GM23248 (cell line): ENCODE measurements at regions not wholly inside any gene's neighbourhood (a gene's known extent, or its start where the extent isn't known, plus 50 kb on each side); places are given as distances from the start of the nearest gene placed in this dataset.
A peak's percentile ranks its signal among the peaks of the same experiment; 100 is the strongest.

Experiments
- DNase-seq: peaks from one replicate; pipeline ENCODE4 v3.0.0-alpha.2; 2015
- H2AFZ ChIP-seq: fragments of 200-600 bp; sonication (generic); 2 replicates; pipeline ENCODE4 v1.6.1; 2016; ENCODE audit warnings: antibody characterized with exemption
- H3F3A ChIP-seq: fragments of 200-600 bp; sonication (generic); 2 replicates; pipeline ENCODE4 v1.6.1; 2016; ENCODE audit warnings: mild to moderate bottlenecking, antibody characterized with exemption, mixed run types; ENCODE audit not compliant: insufficient read depth
- H3K27ac ChIP-seq: fragments of 200-600 bp; sonication (generic); 2 replicates; pipeline ENCODE4 v1.5.1; 2016; ENCODE audit warnings: mild to moderate bottlenecking
- H3K27me3 ChIP-seq: fragments of 200-600 bp; sonication (generic); replicated peaks from 2 replicates; pipeline ENCODE4 v1.6.1; 2016; ENCODE audit warnings: mild to moderate bottlenecking; ENCODE audit not compliant: insufficient read depth
- H3K36me3 ChIP-seq: fragments of 200-600 bp; sonication (generic); 2 replicates; pipeline ENCODE4 v1.6.1; 2016; ENCODE audit warnings: low read depth, mild to moderate bottlenecking
- H3K4me1 ChIP-seq: fragments of 200-600 bp; sonication (generic); 2 replicates; pipeline ENCODE4 v1.6.1; 2016; ENCODE audit warnings: mild to moderate bottlenecking; ENCODE audit not compliant: insufficient read depth
- H3K4me2 ChIP-seq: fragments of 200-600 bp; sonication (generic); one replicate; pipeline ENCODE4 v1.6.1; 2016; ENCODE audit warnings: mild to moderate bottlenecking; ENCODE audit not compliant: unreplicated experiment
- H3K4me3 ChIP-seq: fragments of 200-600 bp; sonication (generic); 2 replicates; pipeline ENCODE4 v1.5.1; 2016; ENCODE audit warnings: mild to moderate bottlenecking
- H3K79me2 ChIP-seq: fragments of 200-600 bp; sonication (generic); 2 replicates; pipeline ENCODE4 v1.6.1; 2016; ENCODE audit warnings: mild to moderate bottlenecking; ENCODE audit not compliant: insufficient read depth
- H3K9ac ChIP-seq: fragments of 200-600 bp; sonication (generic); 2 replicates; pipeline ENCODE4 v1.6.1; 2016; ENCODE audit warnings: mild to moderate bottlenecking
- H3K9me2 ChIP-seq: fragments of 200-600 bp; sonication (generic); 2 replicates; pipeline ENCODE4 v1.6.1; 2016; ENCODE audit warnings: mixed run types, mild to moderate bottlenecking, moderate library complexity; ENCODE audit not compliant: insufficient read depth
- H3K9me3 ChIP-seq: fragments of 200-600 bp; sonication (generic); one replicate; pipeline ENCODE4 v1.6.1; 2017; ENCODE audit warnings: low read depth
- H4K20me1 ChIP-seq: fragments of 200-600 bp; sonication (generic); 2 replicates; pipeline ENCODE4 v1.6.0; 2016; ENCODE audit not compliant: insufficient read depth
- EZH2 ChIP-seq: fragments of 200-600 bp; sonication (generic); IDR thresholded peaks from 2 replicates; pipeline ENCODE4 v1.6.1; 2018; ENCODE audit warnings: antibody characterized with exemption, mild to moderate bottlenecking; ENCODE audit not compliant: insufficient read depth, poor library complexity, severe bottlenecking
- EZH2phosphoT487 ChIP-seq: fragments of 200-600 bp; sonication (generic); IDR thresholded peaks from 2 replicates; pipeline ENCODE4 v1.6.1; 2018; ENCODE audit warnings: antibody characterized with exemption, moderate library complexity, mild to moderate bottlenecking, low read depth; ENCODE audit not compliant: insufficient read depth
- WGBS, 2 experiments: methylation state at CpG; one replicate each; pipeline ENCODE4 v1.1.6; 2015 to 2017; ENCODE audit warnings: low lambda C conversion rate in 2 of 2, low coverage in 1 of 2; ENCODE audit errors: missing lambda C conversion rate in 2 of 2; 5-methylcytosine and 5-hydroxymethylcytosine counted together
- in situ Hi-C: fragments of 300-500 bp; cut with MboI; formaldehyde crosslinking; loops from 2 replicates; pipeline ENCODE4 v1.15.0; 2020

GRCh38 chr9:95778957-95779356 is 96.5 kb upstream of the ERCC6L2 start:
- DNase-seq, result peak; percentile 43
- WGBS, 2 experiments, result 61 to 71% methylated on average over 3 of the region's 3 CpGs
- Histone ChIP-seq H3K4me3 (no peak overlapping the region), H3K4me2 (no peak overlapping the region), H3F3A (no peaks in the 10 kb centered on the region), H3K4me1 (no peaks in the 10 kb centered on the region), H2AFZ (no peak overlapping the region), H3K27ac (no peak overlapping the region), H3K27me3 (peaks cover 17% of the 10 kb centered on the region), H4K20me1 (no peaks in the 10 kb centered on the region), H3K36me3 (no peaks in the 10 kb centered on the region), H3K9me2 (no peaks in the 10 kb centered on the region), H3K9me3 (no peaks in the 10 kb centered on the region), H3K79me2 (no peaks in the 10 kb centered on the region), H3K9ac (no peak overlapping the region)
- in situ Hi-C loops, result no loop called here
- TF ChIP-seq EZH2phosphoT487, result no peak
- TF ChIP-seq EZH2, result no peak

- Histone ChIP-seq H3K9ac (no peak overlapping the region), H3K4me3 (no peak overlapping the region), H3K9me2 (no peaks in the 10 kb centered on the region), H3K4me1 (no peaks in the 10 kb centered on the region), H3F3A (no peaks in the 10 kb centered on the region), H4K20me1 (no peaks in the 10 kb centered on the region), H3K27ac (no peak overlapping the region), H3K9me3 (no peaks in the 10 kb centered on the region), H3K79me2 (no peaks in the 10 kb centered on the region), H3K4me2 (no peak overlapping the region), H3K36me3 (no peaks in the 10 kb centered on the region), H3K27me3 (peaks cover 32% of the 10 kb centered on the region), H2AFZ (no peak overlapping the region)
- in situ Hi-C loops, result no loop called here
- no peak for DNase-seq
- TF ChIP-seq EZH2 (no peak), EZH2phosphoT487 (no peak)
Measured at GRCh38 chr9:95777136-95777535, 98.4 kb upstream of the ERCC6L2 start.

- no peaks in the 10 kb centered on the region for H3K9me2 ChIP-seq
- no peak for DNase-seq
- no peaks in the 10 kb centered on the region for H3K79me2 ChIP-seq
- no peaks in the 10 kb centered on the region for H3K9me3 ChIP-seq
- H4K20me1 ChIP-seq, result no peaks in the 10 kb centered on the region
- H3K36me3 ChIP-seq, result no peaks in the 10 kb centered on the region
- no peak overlapping the region for H3K27ac ChIP-seq
- no peaks in the 10 kb centered on the region for H3K4me1 ChIP-seq
- peaks cover 35% of the 10 kb centered on the region for H3K27me3 ChIP-seq
- H2AFZ ChIP-seq, result no peak overlapping the region
- H3K9ac ChIP-seq, result no peak overlapping the region
- in situ Hi-C loops, result no loop called here
- H3K4me2 ChIP-seq, result no peak overlapping the region
- no peak overlapping the region for H3K4me3 ChIP-seq
- H3F3A ChIP-seq, result no peaks in the 10 kb centered on the region
- TF ChIP-seq EZH2phosphoT487 (no peak), EZH2 (no peak)
Measured at GRCh38 chr9:95776176-95776575, 99.3 kb upstream of the ERCC6L2 start.

- no peaks in the 10 kb centered on the region for H3K79me2 ChIP-seq
- H3K4me2 ChIP-seq, result no peak overlapping the region
- in situ Hi-C loops, result no loop called here
- 80 to 85% methylated on average over 5 of the region's 5 CpGs for WGBS, 2 experiments
- H3K4me1 ChIP-seq, result no peaks in the 10 kb centered on the region
- H2AFZ ChIP-seq, result no peak overlapping the region
- DNase-seq, result no peak
- no peaks in the 10 kb centered on the region for H3F3A ChIP-seq
- no peak overlapping the region for H3K4me3 ChIP-seq
- no peaks in the 10 kb centered on the region for H3K36me3 ChIP-seq
- no peaks in the 10 kb centered on the region for H4K20me1 ChIP-seq
- TF ChIP-seq EZH2 (no peak), EZH2phosphoT487 (no peak)
- H3K27me3 ChIP-seq, result peaks cover 45% of the 10 kb centered on the region
- no peaks in the 10 kb centered on the region for H3K9me3 ChIP-seq
- no peak overlapping the region for H3K9ac ChIP-seq
- H3K9me2 ChIP-seq, result no peaks in the 10 kb centered on the region
- H3K27ac ChIP-seq, result no peak overlapping the region
Measured at GRCh38 chr9:95775191-95775590, 100.3 kb upstream of the ERCC6L2 start.

- Histone ChIP-seq H2AFZ (no peak overlapping the region), H3F3A (no peaks in the 10 kb centered on the region), H3K4me1 (no peaks in the 10 kb centered on the region), H3K79me2 (no peaks in the 10 kb centered on the region), H3K9me3 (no peaks in the 10 kb centered on the region), H4K20me1 (no peaks in the 10 kb centered on the region), H3K9ac (no peak overlapping the region), H3K27ac (no peak overlapping the region), H3K4me2 (no peak overlapping the region), H3K36me3 (no peaks in the 10 kb centered on the region), H3K9me2 (no peaks in the 10 kb centered on the region), H3K27me3 (peaks cover 49% of the 10 kb centered on the region), H3K4me3 (no peak overlapping the region)
- in situ Hi-C loops, result no loop called here
- peak; percentile 48 for DNase-seq
- TF ChIP-seq EZH2phosphoT487 (no peak), EZH2 (no peak)
- 30 to 31% methylated on average over 3 of the region's 3 CpGs for WGBS, 2 experiments
Measured at GRCh38 chr9:95773053-95773418, 102.5 kb upstream of the ERCC6L2 start.
